ENCODE measurements at regions not wholly inside any gene's neighbourhood (a gene's known extent, or its start where the extent isn't known, plus 50 kb on each side); places are given as distances from the start of the nearest gene placed in this dataset.

DNA sequence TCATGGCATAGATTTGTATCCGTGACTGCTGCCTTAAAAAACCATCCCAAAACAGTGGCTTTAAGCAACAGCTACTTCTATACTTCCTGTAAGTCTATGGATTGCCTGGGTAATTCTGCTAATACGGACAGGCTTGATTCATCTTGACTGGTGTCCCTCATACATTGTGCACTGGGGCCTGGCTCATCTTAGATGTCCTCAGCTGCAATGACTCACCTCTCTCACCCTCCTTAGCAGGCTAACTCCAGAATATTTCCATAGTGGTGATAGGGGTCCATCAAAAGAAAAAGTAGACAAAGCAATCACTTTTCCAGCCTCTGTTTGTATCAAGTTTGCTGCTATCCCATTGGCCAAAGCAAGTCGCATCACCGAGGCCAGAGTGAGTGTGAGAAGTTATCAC is 409.1 kb upstream of the KAZN start:
- TF ChIP-seq MAX (IDR thresholded peaks at IDR 0.05; ENCODE audit: insufficient read depth, insufficient read length) (no peak), CTCF (IDR thresholded peaks at IDR 0.05; ENCODE audit: extremely low read depth in 1 of 2, insufficient read depth in 1 of 2, low read depth in 1 of 2, low read length in 2 of 2) (no peak), POLR2AphosphoS5 (IDR thresholded peaks at IDR 0.05; ENCODE audit: insufficient read depth, low read depth, low read length) (no peak), POLR2A (IDR thresholded peaks at IDR 0.05; ENCODE audit: low read depth, low read length) (no peak), GATA2 (IDR thresholded peaks at IDR 0.05; ENCODE audit: insufficient read depth, insufficient read length, low read depth, low read length) (no peak), JUN (IDR thresholded peaks at IDR 0.05; ENCODE audit: borderline replicate concordance, insufficient read depth, insufficient read length, low read depth) (no peak), MYC (IDR thresholded peaks at IDR 0.05; ENCODE audit: low read depth, low read length) (no peak), EZH2 (IDR thresholded peaks at IDR 0.05; ENCODE audit: borderline replicate concordance, low read depth, low read length, severe bottlenecking) (no peak), FOS (IDR thresholded peaks at IDR 0.05; ENCODE audit: borderline replicate concordance, insufficient read depth, low read length) (no peak)
